ENCODE measurements at regions not wholly inside any gene's neighbourhood (a gene's known extent, or its start where the extent isn't known, plus 50 kb on each side); places are given as distances from the start of the nearest gene placed in this dataset.

DNA sequence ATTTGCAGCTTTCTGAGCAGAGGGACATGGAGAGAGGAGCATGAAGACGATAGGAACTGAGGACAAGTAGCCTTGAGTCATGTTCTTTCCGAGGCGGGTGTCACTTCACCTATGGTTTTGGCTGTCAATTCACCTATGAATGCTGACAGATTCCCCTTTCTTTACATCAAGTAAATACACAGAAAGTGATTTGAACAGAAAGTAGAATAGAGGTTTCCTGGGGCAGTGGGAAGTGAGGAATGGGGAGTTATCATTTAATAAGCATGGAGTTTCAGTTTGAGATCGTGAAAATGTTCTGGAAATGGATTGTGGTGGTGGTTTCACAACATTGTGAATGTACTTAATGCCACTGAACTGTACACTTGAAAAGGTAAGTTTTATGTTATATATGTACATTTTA is 138.4 kb upstream of the MDFIC start:
- no peaks in the 10 kb centered on the region; the same call in none of the 3 replicates for H3K9me3 ChIP-seq (replicated peaks; ENCODE audit: control insufficient read depth, insufficient read depth, low read length)
- ChIA-PET CTCF (no interaction called here), POLR2A (no interaction called here), RAD21 (ENCODE audit: unreplicated experiment) (no interaction called here), SMC1A (ENCODE audit: uncharacterized antibody, unreplicated experiment) (interaction anchor here (0.8 kb wide), 1 partner anchor 16 kb away, joined by 3 read pairs; no protein-coding TSS in a partner anchor)
- H3K79me2 ChIP-seq (ENCODE audit: control insufficient read depth, insufficient read depth, low read length) = no peaks in the 10 kb centered on the region
- H3K4me3 ChIP-seq = no peak overlapping the region
- H3K27me3 ChIP-seq (replicated peaks in 1 of 2; ENCODE audit: control insufficient read depth in 2 of 2, insufficient read depth in 2 of 2, low read length in 1 of 2) = no peaks in the 10 kb centered on the region
- FAIRE-seq = no peak
- intact Hi-C loops (cut with micrococcal nuclease; ENCODE audit: unreplicated experiment) = no loop called here
- H3K9ac ChIP-seq (ENCODE audit: control insufficient read depth, insufficient read depth, low read length) = no peak overlapping the region
- H4K20me1 ChIP-seq (ENCODE audit: control insufficient read depth, insufficient read depth) = no peaks in the 10 kb centered on the region
- no peak for DNase-seq (ENCODE audit: low read depth, low spot score)
- no peak overlapping the region for H3K27ac ChIP-seq (ENCODE audit: control insufficient read depth, insufficient read depth)
- H3K36me3 ChIP-seq (ENCODE audit: control insufficient read depth in 2 of 2, insufficient read depth in 2 of 2, low read length in 1 of 2) = no peaks in the 10 kb centered on the region
- TF ChIP-seq CHD4 (IDR thresholded peaks at IDR 0.05) = no peak
- no peak for TF ChIP-seq LARP7 (IDR thresholded peaks at IDR 0.05)
- no peak for TF ChIP-seq CBX3 (IDR thresholded peaks at IDR 0.05; ENCODE audit: borderline replicate concordance, low read depth)
- TF ChIP-seq RBBP5 (conservative IDR thresholded peaks at IDR 0.05) = no peak
- no peak for TF ChIP-seq SPI1 (IDR thresholded peaks at IDR 0.05; ENCODE audit: borderline replicate concordance, insufficient read depth, low read depth, low read length)
- TF ChIP-seq, protein P1, sequence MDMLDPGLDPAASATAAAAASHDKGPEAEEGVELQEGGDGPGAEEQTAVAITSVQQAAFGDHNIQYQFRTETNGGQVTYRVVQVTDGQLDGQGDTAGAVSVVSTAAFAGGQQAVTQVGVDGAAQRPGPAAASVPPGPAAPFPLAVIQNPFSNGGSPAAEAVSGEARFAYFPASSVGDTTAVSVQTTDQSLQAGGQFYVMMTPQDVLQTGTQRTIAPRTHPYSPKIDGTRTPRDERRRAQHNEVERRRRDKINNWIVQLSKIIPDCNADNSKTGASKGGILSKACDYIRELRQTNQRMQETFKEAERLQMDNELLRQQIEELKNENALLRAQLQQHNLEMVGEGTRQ (IDR thresholded peaks at IDR 0.05; ENCODE audit: borderline replicate concordance, low read depth, low read length) = no peak
- no peak for TF ChIP-seq MXI1 (IDR thresholded peaks at IDR 0.05; ENCODE audit: low read depth, low read length)
- no peak for TF ChIP-seq EED (IDR thresholded peaks at IDR 0.05; ENCODE audit: low read depth)
- TF ChIP-seq MYB (IDR thresholded peaks at IDR 0.05; ENCODE audit: borderline replicate concordance, low read depth, low read length) = no peak
- no peak for TF ChIP-seq CREM (IDR thresholded peaks at IDR 0.05; ENCODE audit: low read depth)
- no peak for TF ChIP-seq CHD1 (IDR thresholded peaks at IDR 0.05; ENCODE audit: low read depth, low read length)
- no peak for TF ChIP-seq NFYB (IDR thresholded peaks at IDR 0.05; ENCODE audit: insufficient read depth, low read depth, low read length)
- TF ChIP-seq SRF (IDR thresholded peaks at IDR 0.05; ENCODE audit: low read depth in 2 of 2, low read length in 2 of 2) = no peak
- no peak for TF ChIP-seq IKZF2 (IDR thresholded peaks at IDR 0.05)
- TF ChIP-seq EZH2 (IDR thresholded peaks at IDR 0.05; ENCODE audit: borderline replicate concordance, control insufficient read depth, low read depth, low read length) = no peak
- TF ChIP-seq GABPA (IDR thresholded peaks at IDR 0.05; ENCODE audit: low read depth) = no peak
- TF ChIP-seq MTA3 (IDR thresholded peaks at IDR 0.05; ENCODE audit: borderline replicate concordance, low read length) = no peak
- no peak for ATAC-seq
- BruUV-seq (replicated peaks) = no TSS peak
- in situ Hi-C loops (cut with MboI) = no loop called here
- peak overlapping the region; percentile 26; the same call in 1 of the 2 replicates for H2AFZ ChIP-seq (ENCODE audit: control insufficient read depth, low read depth, low read length)
- H3K4me1 ChIP-seq (ENCODE audit: control insufficient read depth, insufficient read depth, low read length) = no peaks in the 10 kb centered on the region
- 82% methylated on average over 4 of the region's 4 CpGs for WGBS (ENCODE audit: insufficient coverage, insufficient replicate concordance, low lambda C conversion rate, missing lambda C conversion rate)
- no peak overlapping the region for H3K4me2 ChIP-seq (ENCODE audit: control insufficient read depth, insufficient read depth)

Measured in GM12878 (cell line).